IMR-90 (cell line): ENCODE measurements at regions not wholly inside any gene's neighbourhood (a gene's known extent, or its start where the extent isn't known, plus 50 kb on each side); places are given as distances from the start of the nearest gene placed in this dataset.

Experiments used
- ATAC-seq: fragments of 200-7000 bp; cut with Tn5 transposase; 2 replicates; pipeline ENCODE4 v1.9.1; 2020; ENCODE audit warnings: low read depth, mild to moderate bottlenecking, moderate library complexity
- BruUV-seq: library from RNA; stranded (reverse); fragments of 400-500 nt; replicated peaks from 2 replicates; lab custom pipeline; 2021; lab: Mats Ljungman, UMichigan
- CTCF ChIA-PET: fragments of 300-600 bp; formaldehyde crosslinking; extraction: SDS; loops from one replicate; lab custom pipeline; 2021; ENCODE audit warnings: antibody characterized with exemption; lab: Yijun Ruan, JAX
- POLR2A ChIA-PET: fragments of 300-600 bp; sonication (Branson Sonifier 250); formaldehyde crosslinking; loops from one replicate; lab custom pipeline; 2022; ENCODE audit warnings: antibody characterized with exemption; ENCODE audit not compliant: unreplicated experiment; lab: Charles Lee
- DNase-seq: peaks from one replicate; pipeline ENCODE4 v3.0.0; 2013
- H2AFZ ChIP-seq: replicated peaks from 2 replicates; pipeline ENCODE3; 2013; ENCODE audit warnings: low read length, mild to moderate bottlenecking; ENCODE audit not compliant: poor library complexity
- H2AK5ac ChIP-seq: 2 replicates; pipeline ENCODE4 v1.6.1; 2013; ENCODE audit warnings: low read depth, low read length, inconsistent platforms
- H2AK9ac ChIP-seq: replicated peaks from 2 replicates; pipeline ENCODE3; 2013; ENCODE audit warnings: mild to moderate bottlenecking, low read depth, low read length, moderate library complexity; ENCODE audit not compliant: poor library complexity
- H2BK120ac ChIP-seq: 2 replicates; pipeline ENCODE4 v1.6.1; 2013; ENCODE audit warnings: low read depth, low read length, inconsistent platforms
- H2BK15ac ChIP-seq: 3 replicates; pipeline ENCODE4 v1.6.1; 2013; ENCODE audit warnings: low read depth, low read length, inconsistent platforms
- H2BK20ac ChIP-seq: 2 replicates; pipeline ENCODE4 v1.6.1; 2013; ENCODE audit warnings: low read depth, mild to moderate bottlenecking, inconsistent platforms, low read length, moderate library complexity
- H2BK5ac ChIP-seq: 2 replicates; pipeline ENCODE4 v1.6.1; 2013; ENCODE audit warnings: mild to moderate bottlenecking, low read depth, low read length, inconsistent platforms; ENCODE audit not compliant: poor library complexity, severe bottlenecking
- H3K14ac ChIP-seq: replicated peaks from 2 replicates; pipeline ENCODE4 v1.6.1; 2013; ENCODE audit warnings: low read depth, low read length, inconsistent platforms
- H3K18ac ChIP-seq: 2 replicates; pipeline ENCODE4 v1.6.1; 2013; ENCODE audit warnings: low read depth, low read length, control low read depth
- H3K23ac ChIP-seq: 2 replicates; pipeline ENCODE4 v1.6.1; 2013; ENCODE audit warnings: low read depth, low read length, inconsistent platforms
- H3K27ac ChIP-seq: 2 replicates; pipeline ENCODE4 v1.5.1; 2013; ENCODE audit warnings: mild to moderate bottlenecking, control low read depth, low read length; ENCODE audit not compliant: insufficient read depth
- H3K27me3 ChIP-seq: 2 replicates; pipeline ENCODE4 v1.6.1; 2013; ENCODE audit warnings: low read length; ENCODE audit not compliant: control insufficient read depth, insufficient read depth
- H3K36me3 ChIP-seq: 2 replicates; pipeline ENCODE4 v1.6.1; 2013; ENCODE audit warnings: low read length, mixed read lengths; ENCODE audit not compliant: control insufficient read depth, insufficient read depth
- H3K4ac ChIP-seq: 2 replicates; pipeline ENCODE4 v1.6.1; 2013; ENCODE audit warnings: low read depth, low read length, inconsistent platforms
- H3K4me1 ChIP-seq: 2 replicates; pipeline ENCODE4 v1.6.1; 2013; ENCODE audit warnings: low read length, mixed read lengths; ENCODE audit not compliant: control insufficient read depth, insufficient read depth
- H3K4me2 ChIP-seq: 2 replicates; pipeline ENCODE4 v1.6.1; 2013; ENCODE audit warnings: low read depth, mild to moderate bottlenecking, control low read depth, low read length, moderate library complexity
- H3K4me3 ChIP-seq: 2 replicates; pipeline ENCODE4 v1.5.1; 2013; ENCODE audit warnings: low read depth, mild to moderate bottlenecking, control low read depth, low read length, moderate library complexity; ENCODE audit not compliant: insufficient read depth
- H3K56ac ChIP-seq: 2 replicates; pipeline ENCODE4 v1.6.1; 2013; ENCODE audit warnings: low read length, inconsistent platforms; ENCODE audit not compliant: insufficient read depth; ENCODE audit errors: extremely low read depth
- H3K79me1 ChIP-seq, 2 experiments: 2 replicates each; pipeline ENCODE4 v1.6.1; 2013; ENCODE audit warnings: low read length in 2 of 2, inconsistent platforms in 1 of 2, low read depth in 1 of 2
- H3K9ac ChIP-seq: 2 replicates; pipeline ENCODE4 v1.6.1; 2013; ENCODE audit warnings: low read depth, low read length, control low read depth
- H3K9me1 ChIP-seq: 2 replicates; pipeline ENCODE4 v1.6.1; 2013; ENCODE audit warnings: low read length, inconsistent platforms; ENCODE audit not compliant: insufficient read depth
- H3K9me3 ChIP-seq: 2 replicates; pipeline ENCODE4 v1.6.1; 2013; ENCODE audit warnings: low read length; ENCODE audit not compliant: control insufficient read depth, insufficient read depth
- H4K20me1 ChIP-seq: 2 replicates; pipeline ENCODE4 v1.6.1; 2013; ENCODE audit warnings: low read length, inconsistent platforms; ENCODE audit not compliant: insufficient read depth
- H4K5ac ChIP-seq: 2 replicates; pipeline ENCODE4 v1.6.1; 2013; ENCODE audit warnings: mild to moderate bottlenecking, low read depth, low read length, control low read depth
- H4K8ac ChIP-seq, 2 experiments: 2 replicates each; pipeline ENCODE4 v1.6.1; 2013; ENCODE audit warnings: low read depth in 2 of 2, low read length in 2 of 2, control low read depth in 1 of 2, inconsistent platforms in 1 of 2
- H4K91ac ChIP-seq: 2 replicates; pipeline ENCODE4 v1.6.1; 2013; ENCODE audit warnings: low read depth, low read length, inconsistent platforms; ENCODE audit not compliant: insufficient read depth
- BHLHE40 ChIP-seq: fragments of 150-350 bp; IDR thresholded peaks from 2 replicates; pipeline ENCODE4 v1.6.1; 2016; ENCODE audit warnings: mild to moderate bottlenecking, low read depth, low read length
- CHD1 ChIP-seq: IDR thresholded peaks from 2 replicates; pipeline ENCODE4 v1.6.1; 2012; ENCODE audit warnings: low read depth, low read length, improper control_type of control experiment
- FOS ChIP-seq: fragments of 150-350 bp; IDR thresholded peaks from 2 replicates; pipeline ENCODE4 v1.6.1; 2016; ENCODE audit warnings: low read depth, low read length
- MAZ ChIP-seq: IDR thresholded peaks from 2 replicates; pipeline ENCODE4 v1.6.1; 2012; ENCODE audit warnings: low read depth, mild to moderate bottlenecking, low read length, improper control_type of control experiment, moderate library complexity, borderline replicate concordance
- MXI1 ChIP-seq: IDR thresholded peaks from 2 replicates; pipeline ENCODE4 v1.6.1; 2012; ENCODE audit warnings: low read depth, mild to moderate bottlenecking, low read length, moderate library complexity, borderline replicate concordance
- NFE2L2 ChIP-seq: fragments of 150-350 bp; IDR thresholded peaks from 2 replicates; pipeline ENCODE4 v1.6.1; 2016; ENCODE audit warnings: low read depth, mild to moderate bottlenecking, low read length
- RAD21 ChIP-seq: IDR thresholded peaks from 2 replicates; pipeline ENCODE4 v1.6.1; 2012; ENCODE audit warnings: low read length, improper control_type of control experiment
- RCOR1 ChIP-seq: IDR thresholded peaks from 2 replicates; pipeline ENCODE4 v1.6.1; 2012; ENCODE audit warnings: mild to moderate bottlenecking, low read length, improper control_type of control experiment; ENCODE audit not compliant: insufficient replicate concordance
- WGBS, 2 experiments: methylation state at CpG; one replicate each; pipeline versions ENCODE4 v1.1.5 to v1.1.7; 2013; ENCODE audit warnings: missing lambda C conversion rate in 2 of 2; ENCODE audit not compliant: insufficient read length in 1 of 2; ENCODE audit errors: extremely low coverage in 2 of 2; 5-methylcytosine and 5-hydroxymethylcytosine counted together
- dilution Hi-C: fragments of 300-500 bp; cut with HindIII; formaldehyde crosslinking; loops from one replicate; pipeline ENCODE4 v1.14.3; 2018; ENCODE audit warnings: low sequenced_read_pairs; ENCODE audit not compliant: unreplicated experiment
- in situ Hi-C: fragments of 300-500 bp; cut with MboI; formaldehyde crosslinking; loops from 3 replicates; pipeline ENCODE4 v1.14.3; 2019; ENCODE audit warnings: low sequenced_read_pairs, inconsistent platforms, mixed read lengths
- intact Hi-C: fragments of 100-400 bp; cut with micrococcal nuclease; formaldehyde crosslinking; loops from 2 replicates; pipeline ENCODE4 v1.10.0; 2022
- TF ChIP-seq, protein P1 (sequence below): fragments of 150-350 bp; IDR thresholded peaks from 2 replicates; pipeline ENCODE4 v1.6.1; 2017; ENCODE audit warnings: mild to moderate bottlenecking, antibody characterized with exemption, low read length, low read depth

- CTCF ChIA-PET, result no interaction called here
- peak overlapping the region; percentile 95 for H2BK120ac ChIP-seq
- in situ Hi-C loops, result no loop called here
- peak overlapping the region; percentile 96 for H2AK5ac ChIP-seq
- POLR2A ChIA-PET, result no interaction called here
- peak overlapping the region; percentile 85 for H3K27ac ChIP-seq
- peaks cover 15% of the 10 kb centered on the region for H3K9me1 ChIP-seq
- H4K20me1 ChIP-seq, result no peaks in the 10 kb centered on the region
- H2BK15ac ChIP-seq, result peak overlapping the region; percentile 98
- peak overlapping the region; percentile 7; the same call in 1 of the 2 replicates for H3K9ac ChIP-seq
- H3K36me3 ChIP-seq, result no peaks in the 10 kb centered on the region
- H3K4me1 ChIP-seq, result peaks cover 13% of the 10 kb centered on the region
- peak overlapping the region; percentile 98 for H2BK20ac ChIP-seq
- dilution Hi-C loops, result no loop called here
- H3K18ac ChIP-seq, result peak overlapping the region; percentile 99
- peak overlapping the region; percentile 93 for H3K23ac ChIP-seq
- no peaks in the 10 kb centered on the region for H3K9me3 ChIP-seq
- H3K27me3 ChIP-seq, result no peaks in the 10 kb centered on the region
- TF ChIP-seq MXI1, result no peak
- no peak for TF ChIP-seq CHD1
- no peak for TF ChIP-seq RAD21
- no peak for TF ChIP-seq RCOR1
- TF ChIP-seq NFE2L2, result no peak
- TF ChIP-seq MAZ, result no peak
- TF ChIP-seq BHLHE40, result no peak
- TF ChIP-seq, protein P1, sequence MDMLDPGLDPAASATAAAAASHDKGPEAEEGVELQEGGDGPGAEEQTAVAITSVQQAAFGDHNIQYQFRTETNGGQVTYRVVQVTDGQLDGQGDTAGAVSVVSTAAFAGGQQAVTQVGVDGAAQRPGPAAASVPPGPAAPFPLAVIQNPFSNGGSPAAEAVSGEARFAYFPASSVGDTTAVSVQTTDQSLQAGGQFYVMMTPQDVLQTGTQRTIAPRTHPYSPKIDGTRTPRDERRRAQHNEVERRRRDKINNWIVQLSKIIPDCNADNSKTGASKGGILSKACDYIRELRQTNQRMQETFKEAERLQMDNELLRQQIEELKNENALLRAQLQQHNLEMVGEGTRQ, result no peak
- no peak for TF ChIP-seq FOS
- H4K91ac ChIP-seq, result peak overlapping the region; percentile 97
- H2AK9ac ChIP-seq, result no peak overlapping the region
- H3K79me1 ChIP-seq, result peaks cover 0 to 9% of the 10 kb centered on the region in 2 experiments; a peak in 2 of 4 replicates
- H3K4me3 ChIP-seq, result no peak overlapping the region
- intact Hi-C loops, result loop anchor here (5.0 kb wide), 1 partner anchor 505 kb away; the partner anchor contains the start of gene JARID2
- ATAC-seq (no peak), DNase-seq (no peak)
- H2AFZ ChIP-seq, result peak overlapping the region; percentile 17
- no peak overlapping the region; the same call in 1 of the 2 replicates for H3K4me2 ChIP-seq
- peak overlapping the region; percentile 96 for H3K14ac ChIP-seq
- BruUV-seq, result no TSS peak
- H3K4ac ChIP-seq, result peak overlapping the region; percentile 95
- H4K5ac ChIP-seq, result peak overlapping the region; percentile 90
- H4K8ac ChIP-seq, result peak overlapping the region; percentile 87 to 98
- peak overlapping the region; percentile 90; the same call in 1 of the 2 replicates for H3K56ac ChIP-seq
- H2BK5ac ChIP-seq, result peak overlapping the region; percentile 99
- WGBS, 2 experiments, result no CpG with 5 or more reads among the region's 5 CpGs
Observed at GRCh38 chr6:14742680-14743079, 503.2 kb upstream of the JARID2 start.
